Neural progenitor cell (in vitro differentiated cells): ENCODE measurements at regions not wholly inside any gene's neighbourhood (a gene's known extent, or its start where the extent isn't known, plus 50 kb on each side); places are given as distances from the start of the nearest gene placed in this dataset.

Source experiments
- CTCF ChIP-seq: fragments of 200-600 bp; sonication (generic); IDR thresholded peaks from 2 replicates; pipeline ENCODE4 v1.5.1; 2017; ENCODE audit warnings: antibody characterized with exemption, mild to moderate bottlenecking
- EZH2 ChIP-seq: fragments of 200-600 bp; sonication (generic); IDR thresholded peaks from 2 replicates; pipeline ENCODE4 v1.6.1; 2017; ENCODE audit warnings: antibody characterized with exemption, mild to moderate bottlenecking, moderate library complexity
- EZH2phosphoT487 ChIP-seq: fragments of 200-600 bp; sonication (generic); IDR thresholded peaks from 2 replicates; pipeline ENCODE4 v1.6.1; 2017; ENCODE audit warnings: antibody characterized with exemption

GRCh38 chr15:95608371-95608770, 722.1 kb upstream of the NR2F2 start:
- TF ChIP-seq CTCF (no peak), EZH2 (no peak), EZH2phosphoT487 (no peak)
